ENCODE measurements at regions not wholly inside any gene's neighbourhood (a gene's known extent, or its start where the extent isn't known, plus 50 kb on each side); places are given as distances from the start of the nearest gene placed in this dataset.

DNA sequence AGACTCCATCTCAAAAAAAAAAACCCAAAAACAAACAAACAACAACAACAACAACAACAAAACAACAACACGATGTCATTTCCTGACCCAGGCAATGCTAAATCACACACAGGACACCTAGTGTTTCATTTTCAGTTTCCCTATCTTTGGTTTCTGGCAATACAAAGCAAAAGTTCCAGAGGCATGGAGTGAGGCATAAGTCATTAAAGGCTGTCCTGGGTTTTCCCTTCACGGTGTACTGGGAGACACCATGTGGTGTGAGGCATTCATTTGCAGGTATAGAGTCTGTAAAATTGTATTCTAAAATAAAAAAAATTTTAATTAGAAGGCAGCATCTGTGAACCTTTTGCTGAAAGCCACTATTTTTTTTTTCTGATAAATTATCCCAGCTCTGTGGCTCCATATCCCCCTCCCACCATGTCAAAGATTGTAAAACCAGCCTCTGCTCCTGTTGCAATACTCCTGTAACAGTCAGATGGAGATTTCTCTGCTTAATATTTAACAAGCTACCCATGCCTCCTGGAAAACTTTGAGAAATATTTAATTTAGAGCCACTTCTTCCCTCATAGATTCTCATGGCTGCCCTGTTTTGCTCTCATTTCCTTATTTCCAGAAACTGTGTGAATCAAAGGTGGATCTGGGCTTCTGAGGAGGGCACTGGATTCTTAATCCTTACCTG lies 324.6 kb downstream of the MCTP2 start:
- Histone ChIP-seq H3K36me3 (ENCODE audit: insufficient read depth, low read length) (no peaks in the 10 kb centered on the region), H3K27me3 (ENCODE audit: insufficient read depth, low read length) (no peaks in the 10 kb centered on the region), H4K20me1 (ENCODE audit: insufficient read depth, low read length) (no peaks in the 10 kb centered on the region), H3K4me2 (ENCODE audit: low read length) (no peak overlapping the region), H3F3A (ENCODE audit: insufficient read depth, low read length) (no peaks in the 10 kb centered on the region), H3K4me3 (ENCODE audit: low read depth, low read length, poor library complexity, severe bottlenecking) (no peak overlapping the region), H3K9ac (ENCODE audit: low read length) (no peak overlapping the region), H3K4me1 (ENCODE audit: insufficient read depth, low read length, severe bottlenecking) (no peaks in the 10 kb centered on the region), H3K27ac (ENCODE audit: low read depth, low read length, poor library complexity, severe bottlenecking) (no peak overlapping the region), H3K79me2 (ENCODE audit: insufficient read depth, low read length) (no peaks in the 10 kb centered on the region), H2AFZ (ENCODE audit: low read length) (no peak overlapping the region), H3K9me2 (ENCODE audit: low read depth, low read length) (no peaks in the 10 kb centered on the region), H3K9me3 (ENCODE audit: low read length) (no peaks in the 10 kb centered on the region)
- TF ChIP-seq, protein P1, sequence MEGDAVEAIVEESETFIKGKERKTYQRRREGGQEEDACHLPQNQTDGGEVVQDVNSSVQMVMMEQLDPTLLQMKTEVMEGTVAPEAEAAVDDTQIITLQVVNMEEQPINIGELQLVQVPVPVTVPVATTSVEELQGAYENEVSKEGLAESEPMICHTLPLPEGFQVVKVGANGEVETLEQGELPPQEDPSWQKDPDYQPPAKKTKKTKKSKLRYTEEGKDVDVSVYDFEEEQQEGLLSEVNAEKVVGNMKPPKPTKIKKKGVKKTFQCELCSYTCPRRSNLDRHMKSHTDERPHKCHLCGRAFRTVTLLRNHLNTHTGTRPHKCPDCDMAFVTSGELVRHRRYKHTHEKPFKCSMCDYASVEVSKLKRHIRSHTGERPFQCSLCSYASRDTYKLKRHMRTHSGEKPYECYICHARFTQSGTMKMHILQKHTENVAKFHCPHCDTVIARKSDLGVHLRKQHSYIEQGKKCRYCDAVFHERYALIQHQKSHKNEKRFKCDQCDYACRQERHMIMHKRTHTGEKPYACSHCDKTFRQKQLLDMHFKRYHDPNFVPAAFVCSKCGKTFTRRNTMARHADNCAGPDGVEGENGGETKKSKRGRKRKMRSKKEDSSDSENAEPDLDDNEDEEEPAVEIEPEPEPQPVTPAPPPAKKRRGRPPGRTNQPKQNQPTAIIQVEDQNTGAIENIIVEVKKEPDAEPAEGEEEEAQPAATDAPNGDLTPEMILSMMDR (IDR thresholded peaks at IDR 0.05; ENCODE audit: low read length): no peak
- no peak for TF ChIP-seq EZH2 (IDR thresholded peaks at IDR 0.05; ENCODE audit: borderline replicate concordance, low read length)

DNA sequence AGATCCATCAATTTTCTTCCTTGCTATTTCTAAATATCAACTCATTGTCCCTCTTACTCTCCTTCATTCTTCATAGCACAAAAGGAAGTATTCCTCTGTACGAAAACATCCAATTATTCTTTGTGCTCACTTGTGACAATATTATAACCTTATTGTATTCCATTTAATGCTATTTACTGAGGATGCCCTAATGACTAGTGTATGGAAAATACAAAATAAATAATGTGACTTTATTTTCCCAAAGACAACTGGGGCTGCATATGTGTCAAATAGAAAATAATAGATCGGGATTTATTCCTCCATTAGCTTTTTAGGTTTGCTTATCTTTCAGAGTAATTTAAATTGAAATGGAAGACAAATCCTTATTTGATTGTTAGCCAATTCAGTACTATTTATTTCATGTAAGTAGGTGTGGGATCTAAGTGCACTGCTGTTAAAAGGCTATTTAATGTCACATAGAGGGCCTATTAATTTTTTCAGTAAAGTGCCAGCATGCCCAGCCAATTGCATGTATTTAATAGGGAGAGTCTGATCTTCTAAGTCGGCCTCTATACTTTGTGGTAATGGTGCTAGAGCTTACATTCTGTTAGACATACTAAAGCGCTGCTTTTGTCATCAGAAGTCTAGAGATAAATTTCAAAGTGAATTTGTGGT lies 329.8 kb downstream of the MCTP2 start:
- Histone ChIP-seq H3K36me3 (ENCODE audit: insufficient read depth, low read length) (no peaks in the 10 kb centered on the region), H3F3A (ENCODE audit: insufficient read depth, low read length) (no peaks in the 10 kb centered on the region), H3K4me2 (ENCODE audit: low read length) (no peak overlapping the region), H3K27me3 (ENCODE audit: insufficient read depth, low read length) (no peaks in the 10 kb centered on the region; the same call in 1 of the 2 replicates), H4K20me1 (ENCODE audit: insufficient read depth, low read length) (no peaks in the 10 kb centered on the region), H3K79me2 (ENCODE audit: insufficient read depth, low read length) (no peaks in the 10 kb centered on the region), H3K27ac (ENCODE audit: low read depth, low read length, poor library complexity, severe bottlenecking) (no peak overlapping the region), H3K4me3 (ENCODE audit: low read depth, low read length, poor library complexity, severe bottlenecking) (no peak overlapping the region), H3K9me2 (ENCODE audit: low read depth, low read length) (no peaks in the 10 kb centered on the region), H3K9me3 (ENCODE audit: low read length) (no peaks in the 10 kb centered on the region), H3K9ac (ENCODE audit: low read length) (no peak overlapping the region), H2AFZ (ENCODE audit: low read length) (no peak overlapping the region), H3K4me1 (ENCODE audit: insufficient read depth, low read length, severe bottlenecking) (no peaks in the 10 kb centered on the region)
- no peak for TF ChIP-seq EZH2 (IDR thresholded peaks at IDR 0.05; ENCODE audit: borderline replicate concordance, low read length)

DNA sequence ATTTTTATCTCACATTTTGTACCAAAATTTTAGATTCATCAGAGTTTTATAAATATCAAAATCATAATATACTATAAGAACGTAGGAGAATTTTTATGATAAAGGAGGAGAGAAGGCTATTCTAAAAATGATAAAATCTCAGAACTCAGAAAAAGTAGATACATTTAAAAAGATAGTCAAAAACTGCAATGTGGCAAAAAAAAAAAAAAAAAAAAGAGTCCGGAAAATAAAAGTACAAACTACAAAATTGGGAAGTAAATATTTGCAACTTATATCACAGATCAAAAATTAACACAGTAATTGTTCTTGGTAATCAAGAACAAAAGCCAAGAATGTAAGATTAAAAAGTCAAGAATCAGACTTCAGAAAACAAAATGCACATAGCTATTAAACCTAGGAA lies 332.1 kb downstream of the MCTP2 start:
- Histone ChIP-seq H3K4me3 (ENCODE audit: low read depth, low read length, poor library complexity, severe bottlenecking) (no peak overlapping the region), H3K79me2 (ENCODE audit: insufficient read depth, low read length) (no peaks in the 10 kb centered on the region), H3K4me1 (ENCODE audit: insufficient read depth, low read length, severe bottlenecking) (no peaks in the 10 kb centered on the region), H3K9me3 (ENCODE audit: low read length) (no peaks in the 10 kb centered on the region), H3K36me3 (ENCODE audit: insufficient read depth, low read length) (no peaks in the 10 kb centered on the region), H3K27ac (ENCODE audit: low read depth, low read length, poor library complexity, severe bottlenecking) (no peak overlapping the region), H4K20me1 (ENCODE audit: insufficient read depth, low read length) (no peaks in the 10 kb centered on the region), H3K9ac (ENCODE audit: low read length) (no peak overlapping the region), H3K9me2 (ENCODE audit: low read depth, low read length) (no peaks in the 10 kb centered on the region), H3F3A (ENCODE audit: insufficient read depth, low read length) (no peaks in the 10 kb centered on the region), H3K27me3 (ENCODE audit: insufficient read depth, low read length) (no peaks in the 10 kb centered on the region; the same call in 1 of the 2 replicates), H3K4me2 (ENCODE audit: low read length) (no peak overlapping the region), H2AFZ (ENCODE audit: low read length) (no peak overlapping the region)
- TF ChIP-seq, protein P1 (IDR thresholded peaks at IDR 0.05; ENCODE audit: low read length): no peak
- no peak for TF ChIP-seq EZH2 (IDR thresholded peaks at IDR 0.05; ENCODE audit: borderline replicate concordance, low read length)
